Sigmoid colon (tissue), 4 donors: ENCODE measurements at regions not wholly inside any gene's neighbourhood (a gene's known extent, or its start where the extent isn't known, plus 50 kb on each side); places are given as distances from the start of the nearest gene placed in this dataset.

Experiments
- POLR2A ChIP-seq, 2 donors: fragments of 450-650 bp; IDR thresholded peaks; one replicate each; pipeline ENCODE4 v1.6.1; 2016; ENCODE audit warnings: antibody characterized with exemption in 2 of 2, mild to moderate bottlenecking in 2 of 2, moderate library complexity in 2 of 2
- POLR2AphosphoS5 ChIP-seq, 4 donors: sonication (generic); formaldehyde crosslinking; IDR thresholded peaks; one replicate each; pipeline ENCODE4 v1.6.1; 2017; ENCODE audit warnings: antibody characterized with exemption in 4 of 4
- TF ChIP-seq, protein P1 (sequence below), 4 experiments: fragments of 450-650 bp in 3 of 4; fragments of 200-600 bp in 1 of 4; IDR thresholded peaks; one replicate each; pipeline ENCODE4 v1.5.1; 2016 to 2019; ENCODE audit warnings: antibody characterized with exemption in 4 of 4, mild to moderate bottlenecking in 3 of 4, moderate library complexity in 2 of 4

DNA sequence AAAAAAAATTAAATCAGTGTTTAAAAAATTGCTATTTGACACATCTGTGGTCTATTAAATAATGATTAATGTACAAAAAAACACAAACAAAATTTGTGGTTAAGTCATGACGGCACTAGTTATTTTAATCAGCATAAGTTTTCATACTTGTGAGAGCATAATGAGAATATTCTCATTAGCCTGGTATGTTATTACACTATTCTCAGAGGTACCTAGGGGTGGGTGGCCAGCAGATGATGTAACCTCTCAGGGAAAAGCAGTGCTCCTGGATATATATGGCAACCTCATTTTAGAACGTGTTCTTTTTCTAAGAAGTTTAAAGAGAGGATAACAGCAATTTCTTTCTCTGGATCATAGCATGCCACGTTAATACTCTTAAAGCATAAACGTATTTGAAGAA is 109.2 kb downstream of the GJA1 start:
- TF ChIP-seq, protein P1, sequence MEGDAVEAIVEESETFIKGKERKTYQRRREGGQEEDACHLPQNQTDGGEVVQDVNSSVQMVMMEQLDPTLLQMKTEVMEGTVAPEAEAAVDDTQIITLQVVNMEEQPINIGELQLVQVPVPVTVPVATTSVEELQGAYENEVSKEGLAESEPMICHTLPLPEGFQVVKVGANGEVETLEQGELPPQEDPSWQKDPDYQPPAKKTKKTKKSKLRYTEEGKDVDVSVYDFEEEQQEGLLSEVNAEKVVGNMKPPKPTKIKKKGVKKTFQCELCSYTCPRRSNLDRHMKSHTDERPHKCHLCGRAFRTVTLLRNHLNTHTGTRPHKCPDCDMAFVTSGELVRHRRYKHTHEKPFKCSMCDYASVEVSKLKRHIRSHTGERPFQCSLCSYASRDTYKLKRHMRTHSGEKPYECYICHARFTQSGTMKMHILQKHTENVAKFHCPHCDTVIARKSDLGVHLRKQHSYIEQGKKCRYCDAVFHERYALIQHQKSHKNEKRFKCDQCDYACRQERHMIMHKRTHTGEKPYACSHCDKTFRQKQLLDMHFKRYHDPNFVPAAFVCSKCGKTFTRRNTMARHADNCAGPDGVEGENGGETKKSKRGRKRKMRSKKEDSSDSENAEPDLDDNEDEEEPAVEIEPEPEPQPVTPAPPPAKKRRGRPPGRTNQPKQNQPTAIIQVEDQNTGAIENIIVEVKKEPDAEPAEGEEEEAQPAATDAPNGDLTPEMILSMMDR (IDR thresholded peaks at IDR 0.05) = no peak
- TF ChIP-seq POLR2AphosphoS5 (IDR thresholded peaks at IDR 0.05) (no peak), POLR2A (IDR thresholded peaks at IDR 0.05) (no peak)
